Endothelial cell of umbilical vein (primary cell): ENCODE measurements at regions not wholly inside any gene's neighbourhood (a gene's known extent, or its start where the extent isn't known, plus 50 kb on each side); places are given as distances from the start of the nearest gene placed in this dataset.

ENCODE experiments used
- BruUV-seq: library from RNA; stranded (reverse); fragments of 400-500 nt; replicated peaks from 2 replicates; lab custom pipeline; 2021; lab: Mats Ljungman, UMichigan
- CTCF ChIA-PET: fragments of 300-600, 350-600 bp; sonication (Branson Sonifier 250); formaldehyde crosslinking; loops from one replicate; lab custom pipeline; 2021; ENCODE audit warnings: antibody characterized with exemption, inconsistent platforms; lab: Charles Lee
- POLR2A ChIA-PET: fragments of 300-600, 350-600 bp; sonication (Branson Sonifier 250); formaldehyde crosslinking; loops from one replicate; lab custom pipeline; 2021; ENCODE audit warnings: antibody characterized with exemption, inconsistent platforms; lab: Charles Lee
- DNase-seq: peaks from one replicate; pipeline ENCODE4 v3.0.0-alpha.2; 2011; ENCODE audit warnings: low read depth, low spot score
- FAIRE-seq: peaks from 2 replicates; lab custom pipeline; 2011; peaks lifted over from hg19 to GRCh38; lab: Jason Lieb, UNC
- H2AFZ ChIP-seq: 2 replicates; pipeline ENCODE4 v1.6.0; 2012; ENCODE audit warnings: low read depth, low read length, control low read depth, inconsistent platforms
- H3K27ac ChIP-seq: 2 replicates; pipeline ENCODE4 v1.5.1; 2011; ENCODE audit warnings: low read depth, mild to moderate bottlenecking, control low read depth, low read length, moderate library complexity; ENCODE audit not compliant: insufficient read depth
- H3K27me3 ChIP-seq, 2 experiments: 2 replicates each; pipeline versions ENCODE4 v1.6.0 to v1.6.1; 2011; ENCODE audit warnings: low read length in 2 of 2, mixed read lengths in 1 of 2; ENCODE audit not compliant: control insufficient read depth in 2 of 2, insufficient read depth in 2 of 2
- H3K36me3 ChIP-seq, 2 experiments: 2 replicates in 1 of 2; 3 replicates in 1 of 2; pipeline ENCODE4 v1.5.1; 2011; ENCODE audit warnings: low read length in 2 of 2, mild to moderate bottlenecking in 1 of 2, moderate library complexity in 1 of 2; ENCODE audit not compliant: control insufficient read depth in 2 of 2, insufficient read depth in 2 of 2; ENCODE audit errors: extremely low read depth in 1 of 2
- H3K4me1 ChIP-seq: 3 replicates; pipeline ENCODE4 v1.5.1; 2011; ENCODE audit warnings: mild to moderate bottlenecking, low read length; ENCODE audit not compliant: control insufficient read depth, insufficient read depth; ENCODE audit errors: extremely low read depth
- H3K4me2 ChIP-seq: 2 replicates; pipeline ENCODE4 v1.6.1; 2011; ENCODE audit warnings: low read length, control low read depth, mixed read lengths; ENCODE audit not compliant: insufficient read depth
- H3K4me3 ChIP-seq, 3 experiments: fragments of 200-600 bp in 1 of 3; sonication (generic), shearing (Covaris generic) in 1 of 3; replicated peaks in 1 of 3; 2 replicates each; pipeline ENCODE4 v1.5.1; 2011 to 2016; ENCODE audit warnings: control low read depth in 3 of 3, low read length in 3 of 3, mild to moderate bottlenecking in 2 of 3, inconsistent platforms in 1 of 3, low read depth in 1 of 3, moderate library complexity in 1 of 3; ENCODE audit not compliant: insufficient read depth in 1 of 3
- H3K79me2 ChIP-seq: 2 replicates; pipeline ENCODE4 v1.6.0; 2012; ENCODE audit warnings: low read length, inconsistent platforms; ENCODE audit not compliant: control insufficient read depth, insufficient read depth
- H3K9ac ChIP-seq: replicated peaks from 2 replicates; pipeline ENCODE3; 2011; ENCODE audit warnings: low read length, control low read depth; ENCODE audit not compliant: insufficient read depth; ENCODE audit errors: extremely low read depth
- H3K9me1 ChIP-seq: replicated peaks from 3 replicates; pipeline ENCODE4 v1.6.0; 2011; ENCODE audit warnings: mild to moderate bottlenecking, low read length; ENCODE audit not compliant: control insufficient read depth, insufficient read depth; ENCODE audit errors: extremely low read depth
- H3K9me3 ChIP-seq: replicated peaks from 2 replicates; pipeline ENCODE4 v1.5.1; 2012; ENCODE audit warnings: low read length, inconsistent platforms; ENCODE audit not compliant: control insufficient read depth, insufficient read depth
- H4K20me1 ChIP-seq: replicated peaks from 2 replicates; pipeline ENCODE3; 2011; ENCODE audit warnings: mild to moderate bottlenecking, low read length; ENCODE audit not compliant: control insufficient read depth, insufficient read depth; ENCODE audit errors: extremely low read depth
- CTCF ChIP-seq, 2 donors: IDR thresholded peaks; 1 replicate in 1 of 2; 2 replicates in 1 of 2; pipeline ENCODE4 v1.5.1; 2011; ENCODE audit warnings: low read length in 2 of 2, mild to moderate bottlenecking in 2 of 2, moderate library complexity in 2 of 2, control low read depth in 1 of 2, inconsistent platforms in 1 of 2, low read depth in 1 of 2; ENCODE audit not compliant: insufficient read depth in 1 of 2; ENCODE audit errors: extremely low read depth in 1 of 2
- EZH2 ChIP-seq: IDR thresholded peaks from 2 replicates; pipeline ENCODE4 v1.6.1; 2012; ENCODE audit warnings: borderline replicate concordance, low read depth, mild to moderate bottlenecking, moderate library complexity, low read length, inconsistent platforms; ENCODE audit not compliant: severe bottlenecking
- FOS ChIP-seq: IDR thresholded peaks from 2 replicates; pipeline ENCODE4 v1.6.1; 2011; ENCODE audit warnings: mild to moderate bottlenecking, low read length, moderate library complexity, borderline replicate concordance; ENCODE audit not compliant: insufficient read depth
- GATA2 ChIP-seq: IDR thresholded peaks from 2 replicates; pipeline ENCODE4 v1.7.0; 2011; ENCODE audit warnings: low read depth, mild to moderate bottlenecking, moderate library complexity, mixed read lengths, low read length; ENCODE audit not compliant: insufficient read length, insufficient read depth
- JUN ChIP-seq: IDR thresholded peaks from 2 replicates; pipeline ENCODE4 v1.6.1; 2011; ENCODE audit warnings: borderline replicate concordance, low read depth; ENCODE audit not compliant: insufficient read length, insufficient read depth
- MAX ChIP-seq: IDR thresholded peaks from 2 replicates; pipeline ENCODE4 v1.6.1; 2011; ENCODE audit not compliant: insufficient read depth, insufficient read length
- MYC ChIP-seq: IDR thresholded peaks from one replicate; pipeline ENCODE4 v1.6.1; 2011; ENCODE audit warnings: mild to moderate bottlenecking, low read depth, low read length
- POLR2A ChIP-seq: IDR thresholded peaks from 2 replicates; pipeline ENCODE4 v1.6.1; 2012; ENCODE audit warnings: low read depth, mild to moderate bottlenecking, control low read depth, low read length
- POLR2AphosphoS5 ChIP-seq: IDR thresholded peaks from 2 replicates; pipeline ENCODE4 v1.6.1; 2012; ENCODE audit warnings: low read depth, mild to moderate bottlenecking, control low read depth, low read length, moderate library complexity; ENCODE audit not compliant: insufficient read depth
- dilution Hi-C: fragments of 300-500 bp; cut with MboI; formaldehyde crosslinking; loops from one replicate; pipeline ENCODE4 v1.15.0; 2019; ENCODE audit warnings: low sequenced_read_pairs; ENCODE audit not compliant: extremely low pct_ligation_motif_present
- intact Hi-C: fragments of 100-400 bp; cut with micrococcal nuclease; formaldehyde crosslinking; loops from one replicate; pipeline ENCODE4 v1.10.0; 2022

GRCh38 chr6:50952092-50952907 is 133.6 kb downstream of the TFAP2B start:
- dilution Hi-C loops (no loop called here), intact Hi-C loops (no loop called here)
- Histone ChIP-seq H4K20me1 (no peaks in the 10 kb centered on the region), H3K9me1 (no peaks in the 10 kb centered on the region), H3K9me3 (no peaks in the 10 kb centered on the region), H3K27ac (no peak overlapping the region), H3K4me1 (no peaks in the 10 kb centered on the region), H3K9ac (no peak overlapping the region), H3K79me2 (no peaks in the 10 kb centered on the region), H3K4me3 (no peak overlapping the region), H3K4me2 (no peak overlapping the region), H2AFZ (no peak overlapping the region), H3K27me3 (no peaks in the 10 kb centered on the region), H3K36me3 (no peaks in the 10 kb centered on the region)
- CTCF ChIA-PET = no interaction called here
- POLR2A ChIA-PET = no interaction called here
- BruUV-seq = no TSS peak
- TF ChIP-seq EZH2 = no peak
- TF ChIP-seq POLR2AphosphoS5 = no peak
- no peak for TF ChIP-seq GATA2
- no peak for TF ChIP-seq MAX
- TF ChIP-seq FOS = no peak
- TF ChIP-seq JUN = no peak
- TF ChIP-seq POLR2A = no peak
- no peak for TF ChIP-seq MYC
- no peak for TF ChIP-seq CTCF (IDR thresholded peaks at IDR 0.05; ENCODE audit: extremely low read depth in 1 of 2, insufficient read depth in 1 of 2, low read depth in 1 of 2, low read length in 2 of 2)
- FAIRE-seq (no peak), DNase-seq (no peak)
